WTC11 (cell line): ENCODE measurements at regions not wholly inside any gene's neighbourhood (a gene's known extent, or its start where the extent isn't known, plus 50 kb on each side); places are given as distances from the start of the nearest gene placed in this dataset.
"Not testable (repeated sequence)": the region's sequence is repeated elsewhere in the genome, so short reads cannot be mapped to it uniquely, and the experiment has no call there.

Experiments used
- ATAC-seq: fragments of 200-7000 bp; cut with Tn5 transposase; 2 replicates; pipeline ENCODE4 v1.10.0; 2021; ENCODE audit warnings: mild to moderate bottlenecking, moderate library complexity
- CTCF ChIA-PET: fragments of 300-600 bp; sonication (Branson Sonifier 250); formaldehyde crosslinking; loops from one replicate; lab custom pipeline; 2021; ENCODE audit warnings: antibody characterized with exemption; lab: Charles Lee
- POLR2A ChIA-PET: fragments of 350-600 bp; sonication (Branson Sonifier 250); formaldehyde crosslinking; loops from one replicate; lab custom pipeline; 2021; ENCODE audit warnings: antibody characterized with exemption; lab: Charles Lee
- DNase-seq: peaks from one replicate; pipeline ENCODE4 v3.0.0; 2021; ENCODE audit warnings: low spot score
- H3K27ac Mint-ChIP-seq: 2 replicates; pipeline ENCODE4 v1.8.0; 2021; ENCODE audit warnings: mixed read lengths
- H3K27me3 Mint-ChIP-seq: 2 replicates; pipeline ENCODE4 v1.8.0; 2021; ENCODE audit warnings: low read depth, mild to moderate bottlenecking, moderate library complexity, mixed read lengths
- H3K36me3 Mint-ChIP-seq: 2 replicates; pipeline ENCODE4 v1.8.0; 2021; ENCODE audit warnings: mixed read lengths
- H3K4me1 Mint-ChIP-seq: 2 replicates; pipeline ENCODE4 v1.8.0; 2022; ENCODE audit warnings: mixed read lengths
- H3K4me3 Mint-ChIP-seq: 2 replicates; pipeline ENCODE4 v1.8.0; 2021; ENCODE audit warnings: mild to moderate bottlenecking, moderate library complexity, mixed read lengths
- H3K9me3 Mint-ChIP-seq: 2 replicates; pipeline ENCODE4 v1.8.0; 2021; ENCODE audit warnings: mixed read lengths
- CREB1 ChIP-seq: sonication (generic); formaldehyde crosslinking; IDR thresholded peaks from 2 replicates; pipeline ENCODE4 v1.8.0; 2023; ENCODE audit warnings: mild to moderate bottlenecking, missing genetic modification reagents
- E2F5 ChIP-seq: sonication (generic); formaldehyde crosslinking; IDR thresholded peaks from 2 replicates; pipeline ENCODE4 v1.8.1; 2022; ENCODE audit warnings: mild to moderate bottlenecking, moderate library complexity, missing genetic modification reagents
- FOXK1 ChIP-seq: sonication (generic); formaldehyde crosslinking; IDR thresholded peaks from 2 replicates; pipeline ENCODE4 v1.8.0; 2022; ENCODE audit warnings: mild to moderate bottlenecking, moderate library complexity, missing genetic modification reagents
- GABPB1 ChIP-seq: sonication (generic); formaldehyde crosslinking; IDR thresholded peaks from 2 replicates; pipeline ENCODE4 v1.8.1; 2023; ENCODE audit warnings: mild to moderate bottlenecking, missing genetic modification reagents
- GTF2I ChIP-seq: fragments of 250-450 bp; sonication (Bioruptor Pico); conservative IDR thresholded peaks from 2 replicates; pipeline ENCODE4 v1.4.0; 2021; ENCODE audit warnings: mild to moderate bottlenecking
- JUN ChIP-seq: sonication (generic); formaldehyde crosslinking; IDR thresholded peaks from 2 replicates; pipeline ENCODE4 v1.8.0; 2023; ENCODE audit warnings: mild to moderate bottlenecking, missing genetic modification reagents
- NR1H2 ChIP-seq: sonication (generic); formaldehyde crosslinking; IDR thresholded peaks from 2 replicates; pipeline ENCODE4 v1.9.0; 2021; ENCODE audit warnings: mild to moderate bottlenecking, moderate library complexity, missing genetic modification reagents
- PRRX2 ChIP-seq: fragments of 250-450 bp; sonication (Bioruptor Pico); IDR thresholded peaks from 2 replicates; pipeline ENCODE4 v1.8.0; 2021; ENCODE audit warnings: mild to moderate bottlenecking
- RELA ChIP-seq: sonication (generic); formaldehyde crosslinking; IDR thresholded peaks from 2 replicates; pipeline ENCODE4 v1.8.1; 2022; ENCODE audit warnings: missing genetic modification reagents, mild to moderate bottlenecking, borderline replicate concordance
- SMAD3 ChIP-seq: sonication (generic); formaldehyde crosslinking; IDR thresholded peaks from 2 replicates; pipeline ENCODE4 v1.8.0; 2022; ENCODE audit warnings: missing genetic modification reagents, mild to moderate bottlenecking, borderline replicate concordance
- TP53 ChIP-seq: sonication (generic); formaldehyde crosslinking; IDR thresholded peaks from 2 replicates; pipeline ENCODE4 v1.8.1; 2023; ENCODE audit warnings: mild to moderate bottlenecking, missing genetic modification reagents
- ZNF317 ChIP-seq: sonication (generic); formaldehyde crosslinking; IDR thresholded peaks from 2 replicates; pipeline ENCODE4 v1.8.1; 2023; ENCODE audit warnings: low read depth, mild to moderate bottlenecking, moderate library complexity, missing genetic modification reagents, borderline replicate concordance
- ZNF425 ChIP-seq: fragments of 250-450 bp; sonication (Bioruptor Pico); conservative IDR thresholded peaks from 2 replicates; pipeline ENCODE4 v1.9.0; 2021; ENCODE audit warnings: mild to moderate bottlenecking
- TF ChIP-seq, protein P1 (sequence below): sonication (generic); formaldehyde crosslinking; IDR thresholded peaks from 2 replicates; pipeline ENCODE4 v1.8.1; 2022; ENCODE audit warnings: low read depth, missing genetic modification reagents, borderline replicate concordance
- TF ChIP-seq, protein P2 (sequence below): sonication (generic); formaldehyde crosslinking; IDR thresholded peaks from 2 replicates; pipeline ENCODE4 v1.8.0; 2023; ENCODE audit warnings: missing genetic modification reagents
- TF ChIP-seq, protein P3 (sequence below): fragments of 250-450 bp; sonication (Bioruptor Pico); IDR thresholded peaks from 2 replicates; pipeline ENCODE4 v2.1.2; 2022; ENCODE audit warnings: mild to moderate bottlenecking, moderate library complexity
- TF ChIP-seq, protein P4 (sequence below): sonication (generic); formaldehyde crosslinking; IDR thresholded peaks from 2 replicates; pipeline ENCODE4 v1.8.0; 2022; ENCODE audit warnings: mild to moderate bottlenecking, missing genetic modification reagents
- TF ChIP-seq, protein P5 (sequence below): fragments of 200-600 bp; IDR thresholded peaks from 2 replicates; pipeline ENCODE4 v1.8.0; 2022; ENCODE audit warnings: antibody characterized with exemption
- TF ChIP-seq, protein P6 (sequence below): sonication (generic); formaldehyde crosslinking; IDR thresholded peaks from 2 replicates; pipeline ENCODE4 v1.8.1; 2022; ENCODE audit warnings: missing genetic modification reagents, borderline replicate concordance
- TF ChIP-seq, protein P7 (sequence below): sonication (generic); formaldehyde crosslinking; conservative IDR thresholded peaks from 2 replicates; pipeline ENCODE4 v1.8.1; 2022; ENCODE audit warnings: mild to moderate bottlenecking, missing genetic modification reagents

GRCh38 chr1:208988811-208989222, 594.7 kb upstream of the CAMK1G start:
- Mint-ChIP-seq H3K36me3 (peaks cover 30% of the 10 kb centered on the region), H3K27ac (no peak overlapping the region)
- no peak for DNase-seq
- TF ChIP-seq GTF2I (CRISPR knock-in tag) (no peak), SMAD3 (CRISPR knock-in tag) (no peak), ZNF425 (CRISPR knock-in tag) (no peak), JUN (CRISPR knock-in tag) (no peak), TP53 (CRISPR knock-in tag) (no peak)
- TF ChIP-seq, protein P1, sequence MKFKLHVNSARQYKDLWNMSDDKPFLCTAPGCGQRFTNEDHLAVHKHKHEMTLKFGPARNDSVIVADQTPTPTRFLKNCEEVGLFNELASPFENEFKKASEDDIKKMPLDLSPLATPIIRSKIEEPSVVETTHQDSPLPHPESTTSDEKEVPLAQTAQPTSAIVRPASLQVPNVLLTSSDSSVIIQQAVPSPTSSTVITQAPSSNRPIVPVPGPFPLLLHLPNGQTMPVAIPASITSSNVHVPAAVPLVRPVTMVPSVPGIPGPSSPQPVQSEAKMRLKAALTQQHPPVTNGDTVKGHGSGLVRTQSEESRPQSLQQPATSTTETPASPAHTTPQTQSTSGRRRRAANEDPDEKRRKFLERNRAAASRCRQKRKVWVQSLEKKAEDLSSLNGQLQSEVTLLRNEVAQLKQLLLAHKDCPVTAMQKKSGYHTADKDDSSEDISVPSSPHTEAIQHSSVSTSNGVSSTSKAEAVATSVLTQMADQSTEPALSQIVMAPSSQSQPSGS (CRISPR knock-in tag) = no peak
- TF ChIP-seq, protein P2, sequence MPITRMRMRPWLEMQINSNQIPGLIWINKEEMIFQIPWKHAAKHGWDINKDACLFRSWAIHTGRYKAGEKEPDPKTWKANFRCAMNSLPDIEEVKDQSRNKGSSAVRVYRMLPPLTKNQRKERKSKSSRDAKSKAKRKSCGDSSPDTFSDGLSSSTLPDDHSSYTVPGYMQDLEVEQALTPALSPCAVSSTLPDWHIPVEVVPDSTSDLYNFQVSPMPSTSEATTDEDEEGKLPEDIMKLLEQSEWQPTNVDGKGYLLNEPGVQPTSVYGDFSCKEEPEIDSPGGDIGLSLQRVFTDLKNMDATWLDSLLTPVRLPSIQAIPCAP (CRISPR knock-in tag) = no peak
- TF ChIP-seq, all 79 proteins: peak for 0
- ATAC-seq = no peak
- Mint-ChIP-seq H3K4me1 (no peaks in the 10 kb centered on the region), H3K27me3 (peaks cover 3% of the 10 kb centered on the region; the same call in 1 of the 2 replicates), H3K4me3 (no peak overlapping the region), H3K9me3 (peaks cover 47% of the 10 kb centered on the region)
- POLR2A ChIA-PET = no interaction called here
- CTCF ChIA-PET = no interaction called here

DNA sequence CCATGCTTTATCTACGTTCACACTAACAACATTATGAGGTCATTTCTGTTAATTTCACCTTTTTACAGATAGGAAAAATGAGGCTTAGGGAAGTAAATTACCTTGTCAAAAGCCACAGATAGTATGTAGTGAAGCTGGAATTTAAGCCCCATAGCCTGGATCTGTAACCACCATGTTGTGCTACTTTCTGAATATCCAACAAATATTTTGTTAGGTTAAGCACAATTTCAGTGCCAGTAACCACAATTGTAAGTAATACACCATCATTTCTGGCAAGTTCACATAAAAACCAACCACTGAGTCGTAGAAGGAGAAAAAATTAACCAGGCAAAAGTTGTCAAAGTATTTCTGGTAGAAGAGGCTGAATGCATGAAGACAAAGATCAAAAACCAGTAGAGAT, 593.1 kb upstream of the CAMK1G start:
- POLR2A ChIA-PET = no interaction called here
- TF ChIP-seq, protein P3, sequence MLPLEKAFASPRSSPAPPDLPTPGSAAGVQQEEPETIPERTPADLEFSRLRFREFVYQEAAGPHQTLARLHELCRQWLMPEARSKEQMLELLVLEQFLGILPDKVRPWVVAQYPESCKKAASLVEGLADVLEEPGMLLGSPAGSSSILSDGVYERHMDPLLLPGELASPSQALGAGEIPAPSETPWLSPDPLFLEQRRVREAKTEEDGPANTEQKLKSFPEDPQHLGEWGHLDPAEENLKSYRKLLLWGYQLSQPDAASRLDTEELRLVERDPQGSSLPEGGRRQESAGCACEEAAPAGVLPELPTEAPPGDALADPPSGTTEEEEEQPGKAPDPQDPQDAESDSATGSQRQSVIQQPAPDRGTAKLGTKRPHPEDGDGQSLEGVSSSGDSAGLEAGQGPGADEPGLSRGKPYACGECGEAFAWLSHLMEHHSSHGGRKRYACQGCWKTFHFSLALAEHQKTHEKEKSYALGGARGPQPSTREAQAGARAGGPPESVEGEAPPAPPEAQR = no peak
- TF ChIP-seq, protein P4, sequence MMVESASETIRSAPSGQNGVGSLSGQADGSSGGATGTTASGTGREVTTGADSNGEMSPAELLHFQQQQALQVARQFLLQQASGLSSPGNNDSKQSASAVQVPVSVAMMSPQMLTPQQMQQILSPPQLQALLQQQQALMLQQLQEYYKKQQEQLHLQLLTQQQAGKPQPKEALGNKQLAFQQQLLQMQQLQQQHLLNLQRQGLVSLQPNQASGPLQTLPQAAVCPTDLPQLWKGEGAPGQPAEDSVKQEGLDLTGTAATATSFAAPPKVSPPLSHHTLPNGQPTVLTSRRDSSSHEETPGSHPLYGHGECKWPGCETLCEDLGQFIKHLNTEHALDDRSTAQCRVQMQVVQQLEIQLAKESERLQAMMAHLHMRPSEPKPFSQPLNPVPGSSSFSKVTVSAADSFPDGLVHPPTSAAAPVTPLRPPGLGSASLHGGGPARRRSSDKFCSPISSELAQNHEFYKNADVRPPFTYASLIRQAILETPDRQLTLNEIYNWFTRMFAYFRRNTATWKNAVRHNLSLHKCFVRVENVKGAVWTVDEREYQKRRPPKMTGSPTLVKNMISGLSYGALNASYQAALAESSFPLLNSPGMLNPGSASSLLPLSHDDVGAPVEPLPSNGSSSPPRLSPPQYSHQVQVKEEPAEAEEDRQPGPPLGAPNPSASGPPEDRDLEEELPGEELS = no peak
- TF ChIP-seq, protein P5, sequence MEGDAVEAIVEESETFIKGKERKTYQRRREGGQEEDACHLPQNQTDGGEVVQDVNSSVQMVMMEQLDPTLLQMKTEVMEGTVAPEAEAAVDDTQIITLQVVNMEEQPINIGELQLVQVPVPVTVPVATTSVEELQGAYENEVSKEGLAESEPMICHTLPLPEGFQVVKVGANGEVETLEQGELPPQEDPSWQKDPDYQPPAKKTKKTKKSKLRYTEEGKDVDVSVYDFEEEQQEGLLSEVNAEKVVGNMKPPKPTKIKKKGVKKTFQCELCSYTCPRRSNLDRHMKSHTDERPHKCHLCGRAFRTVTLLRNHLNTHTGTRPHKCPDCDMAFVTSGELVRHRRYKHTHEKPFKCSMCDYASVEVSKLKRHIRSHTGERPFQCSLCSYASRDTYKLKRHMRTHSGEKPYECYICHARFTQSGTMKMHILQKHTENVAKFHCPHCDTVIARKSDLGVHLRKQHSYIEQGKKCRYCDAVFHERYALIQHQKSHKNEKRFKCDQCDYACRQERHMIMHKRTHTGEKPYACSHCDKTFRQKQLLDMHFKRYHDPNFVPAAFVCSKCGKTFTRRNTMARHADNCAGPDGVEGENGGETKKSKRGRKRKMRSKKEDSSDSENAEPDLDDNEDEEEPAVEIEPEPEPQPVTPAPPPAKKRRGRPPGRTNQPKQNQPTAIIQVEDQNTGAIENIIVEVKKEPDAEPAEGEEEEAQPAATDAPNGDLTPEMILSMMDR = no peak
- TF ChIP-seq ZNF317 (CRISPR knock-in tag) = no peak
- no peak for TF ChIP-seq RELA (CRISPR knock-in tag)
- TF ChIP-seq, protein P6, sequence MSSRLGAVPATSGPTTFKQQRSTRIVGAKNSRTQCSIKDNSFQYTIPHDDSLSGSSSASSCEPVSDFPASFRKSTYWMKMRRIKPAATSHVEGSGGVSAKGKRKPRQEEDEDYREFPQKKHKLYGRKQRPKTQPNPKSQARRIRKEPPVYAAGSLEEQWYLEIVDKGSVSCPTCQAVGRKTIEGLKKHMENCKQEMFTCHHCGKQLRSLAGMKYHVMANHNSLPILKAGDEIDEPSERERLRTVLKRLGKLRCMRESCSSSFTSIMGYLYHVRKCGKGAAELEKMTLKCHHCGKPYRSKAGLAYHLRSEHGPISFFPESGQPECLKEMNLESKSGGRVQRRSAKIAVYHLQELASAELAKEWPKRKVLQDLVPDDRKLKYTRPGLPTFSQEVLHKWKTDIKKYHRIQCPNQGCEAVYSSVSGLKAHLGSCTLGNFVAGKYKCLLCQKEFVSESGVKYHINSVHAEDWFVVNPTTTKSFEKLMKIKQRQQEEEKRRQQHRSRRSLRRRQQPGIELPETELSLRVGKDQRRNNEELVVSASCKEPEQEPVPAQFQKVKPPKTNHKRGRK (CRISPR knock-in tag) = no peak
- TF ChIP-seq FOXK1 (CRISPR knock-in tag) = no peak
- no peak for TF ChIP-seq E2F5 (CRISPR knock-in tag)
- no peak for TF ChIP-seq GTF2I (CRISPR knock-in tag)
- no peak for TF ChIP-seq NR1H2 (CRISPR knock-in tag)
- TF ChIP-seq, protein P7, sequence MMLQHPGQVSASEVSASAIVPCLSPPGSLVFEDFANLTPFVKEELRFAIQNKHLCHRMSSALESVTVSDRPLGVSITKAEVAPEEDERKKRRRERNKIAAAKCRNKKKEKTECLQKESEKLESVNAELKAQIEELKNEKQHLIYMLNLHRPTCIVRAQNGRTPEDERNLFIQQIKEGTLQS (CRISPR knock-in tag) = no peak
- no peak for TF ChIP-seq CREB1 (CRISPR knock-in tag)
- no peak for TF ChIP-seq PRRX2
- no peak for TF ChIP-seq GABPB1 (CRISPR knock-in tag)
- peaks cover 48% of the 10 kb centered on the region for H3K9me3 Mint-ChIP-seq
- no peaks in the 10 kb centered on the region for H3K4me1 Mint-ChIP-seq
- DNase-seq (no peak), ATAC-seq (no peak)
- no peak overlapping the region for H3K27ac Mint-ChIP-seq
- H3K27me3 Mint-ChIP-seq = peaks cover 3% of the 10 kb centered on the region; the same call in 1 of the 2 replicates
- H3K36me3 Mint-ChIP-seq = peaks cover 30% of the 10 kb centered on the region
- H3K4me3 Mint-ChIP-seq = no peak overlapping the region
- CTCF ChIA-PET = no interaction called here

- CTCF ChIA-PET = interaction anchor here (0.6 to 1.7 kb wide), 4 partner anchors 206 to 1244 kb away, joined by 3 to 7 read pairs (median 4); no protein-coding TSS in a partner anchor
- H3K4me3 Mint-ChIP-seq, H3K4me1 Mint-ChIP-seq, H3K27me3 Mint-ChIP-seq, H3K27ac Mint-ChIP-seq, DNase-seq, POLR2A ChIA-PET, ATAC-seq: not testable (repeated sequence)
- Mint-ChIP-seq H3K9me3 (peaks cover 30% of the 10 kb centered on the region), H3K36me3 (peaks cover 10% of the 10 kb centered on the region)
These were observed 586.5 kb upstream of the CAMK1G start for GRCh38 chr1:208997053-208997452.
